MCF 10A (cell line): ENCODE measurements at regions not wholly inside any gene's neighbourhood (a gene's known extent, or its start where the extent isn't known, plus 50 kb on each side); places are given as distances from the start of the nearest gene placed in this dataset.

ENCODE experiments used
- BruUV-seq: library from RNA; stranded (reverse); fragments of 400-500 nt; replicated peaks from 2 replicates; lab custom pipeline; 2021; lab: Mats Ljungman, UMichigan
- CTCF ChIA-PET: fragments of 300-600 bp; sonication (Branson Sonifier 250); formaldehyde crosslinking; extraction: SDS; loops from one replicate; lab custom pipeline; 2021; ENCODE audit warnings: antibody characterized with exemption, inconsistent platforms; lab: Yijun Ruan, JAX
- POLR2A ChIA-PET: fragments of 300-600, 350-650 bp; sonication (Branson Sonifier 250); formaldehyde crosslinking; extraction: SDS; loops from one replicate; lab custom pipeline; 2020; ENCODE audit warnings: antibody characterized with exemption, inconsistent platforms; lab: Yijun Ruan, JAX
- DNase-seq: peaks from one replicate; pipeline ENCODE4 v3.0.0-alpha.2; 2018; ENCODE audit not compliant: unreplicated experiment
- H3K27ac Mint-ChIP-seq: one replicate; pipeline ENCODE4 v1.8.0; 2022; ENCODE audit warnings: mild to moderate bottlenecking, low read depth, mixed read lengths; ENCODE audit not compliant: unreplicated experiment
- H3K27me3 Mint-ChIP-seq: one replicate; pipeline ENCODE4 v1.8.0; 2022; ENCODE audit warnings: mixed read lengths; ENCODE audit not compliant: insufficient read depth, unreplicated experiment
- H3K36me3 Mint-ChIP-seq: one replicate; pipeline ENCODE4 v1.8.0; 2022; ENCODE audit warnings: mild to moderate bottlenecking, moderate library complexity, mixed read lengths; ENCODE audit not compliant: insufficient read depth, unreplicated experiment
- H3K4me1 Mint-ChIP-seq: one replicate; pipeline ENCODE4 v1.8.0; 2022; ENCODE audit warnings: mixed read lengths; ENCODE audit not compliant: insufficient read depth, unreplicated experiment
- H3K4me3 Mint-ChIP-seq: one replicate; pipeline ENCODE4 v1.8.0; 2022; ENCODE audit warnings: mild to moderate bottlenecking, moderate library complexity, mixed read lengths; ENCODE audit not compliant: unreplicated experiment
- H3K9me3 Mint-ChIP-seq: one replicate; pipeline ENCODE4 v1.8.0; 2022; ENCODE audit warnings: mixed read lengths; ENCODE audit not compliant: unreplicated experiment
- CTCF ChIP-seq: fragments of 200-600 bp; IDR thresholded peaks from one replicate; pipeline ENCODE4 v1.8.0; 2022; ENCODE audit warnings: antibody characterized with exemption, mild to moderate bottlenecking; ENCODE audit not compliant: unreplicated experiment
- intact Hi-C: fragments of 100-400 bp; cut with micrococcal nuclease; formaldehyde crosslinking; loops from 2 replicates; pipeline ENCODE4 v1.14.1; 2022

GRCh38 chr14:87411370-87411769 is 581.6 kb downstream of the GALC start:
- no peaks in the 10 kb centered on the region for H3K4me1 Mint-ChIP-seq
- no TSS peak for BruUV-seq
- no peaks in the 10 kb centered on the region for H3K9me3 Mint-ChIP-seq
- H3K36me3 Mint-ChIP-seq, result no peaks in the 10 kb centered on the region
- ChIA-PET CTCF (interaction anchor here (0.7 kb wide), 1 partner anchor 200 kb away, joined by 3 read pairs; no protein-coding TSS in a partner anchor), POLR2A (interaction anchor here (1.6 kb wide), 1 partner anchor 49 kb away, joined by 3 read pairs; no protein-coding TSS in a partner anchor)
- no peak overlapping the region for H3K27ac Mint-ChIP-seq
- peak; percentile 35 for DNase-seq
- H3K4me3 Mint-ChIP-seq, result no peak overlapping the region
- intact Hi-C loops, result no loop called here
- no peak for TF ChIP-seq CTCF
- no peaks in the 10 kb centered on the region for H3K27me3 Mint-ChIP-seq

- Mint-ChIP-seq H3K27ac (no peak overlapping the region), H3K4me1 (no peaks in the 10 kb centered on the region), H3K4me3 (no peak overlapping the region), H3K36me3 (no peaks in the 10 kb centered on the region), H3K27me3 (no peaks in the 10 kb centered on the region), H3K9me3 (no peaks in the 10 kb centered on the region)
- ChIA-PET POLR2A (interaction anchor here (0.6 kb wide), 1 partner anchor 21 kb away, joined by 3 read pairs; no protein-coding TSS in a partner anchor), CTCF (interaction anchor here (0.6 kb wide), 2 partner anchors 112 to 507 kb away, joined by 3 to 5 read pairs; no protein-coding TSS in a partner anchor)
- intact Hi-C loops, result no loop called here
- no TSS peak for BruUV-seq
- TF ChIP-seq CTCF, result no peak
- no peak for DNase-seq
These were observed 583.6 kb downstream of the GALC start for GRCh38 chr14:87409393-87409792.

GRCh38 chr14:87407344-87407743 is 585.6 kb downstream of the GALC start:
- Mint-ChIP-seq H3K27me3 (no peaks in the 10 kb centered on the region), H3K4me1 (no peaks in the 10 kb centered on the region), H3K9me3 (no peaks in the 10 kb centered on the region), H3K27ac (no peak overlapping the region), H3K4me3 (no peak overlapping the region), H3K36me3 (no peaks in the 10 kb centered on the region)
- BruUV-seq, result no TSS peak
- no peak for DNase-seq
- TF ChIP-seq CTCF, result no peak
- ChIA-PET CTCF (interaction anchor here (1.1 kb wide), 1 partner anchor 55 kb away, joined by 3 read pairs; no protein-coding TSS in a partner anchor), POLR2A (no interaction called here)
- intact Hi-C loops, result no loop called here

- H3K4me3 Mint-ChIP-seq, result no peak overlapping the region
- no peak overlapping the region for H3K27ac Mint-ChIP-seq
- DNase-seq, result no peak
- intact Hi-C loops, result no loop called here
- no peaks in the 10 kb centered on the region for H3K27me3 Mint-ChIP-seq
- H3K9me3 Mint-ChIP-seq, result no peaks in the 10 kb centered on the region
- ChIA-PET POLR2A (no interaction called here), CTCF (no interaction called here)
- no peaks in the 10 kb centered on the region for H3K4me1 Mint-ChIP-seq
- no peak for TF ChIP-seq CTCF
- no peaks in the 10 kb centered on the region for H3K36me3 Mint-ChIP-seq
- no TSS peak for BruUV-seq
These were observed 587.4 kb downstream of the GALC start for GRCh38 chr14:87405563-87405962.
